ENCODE measurements at regions not wholly inside any gene's neighbourhood (a gene's known extent, or its start where the extent isn't known, plus 50 kb on each side); places are given as distances from the start of the nearest gene placed in this dataset.
"Not testable (repeated sequence)": the region's sequence is repeated elsewhere in the genome, so short reads cannot be mapped to it uniquely, and the experiment has no call there.

DNA sequence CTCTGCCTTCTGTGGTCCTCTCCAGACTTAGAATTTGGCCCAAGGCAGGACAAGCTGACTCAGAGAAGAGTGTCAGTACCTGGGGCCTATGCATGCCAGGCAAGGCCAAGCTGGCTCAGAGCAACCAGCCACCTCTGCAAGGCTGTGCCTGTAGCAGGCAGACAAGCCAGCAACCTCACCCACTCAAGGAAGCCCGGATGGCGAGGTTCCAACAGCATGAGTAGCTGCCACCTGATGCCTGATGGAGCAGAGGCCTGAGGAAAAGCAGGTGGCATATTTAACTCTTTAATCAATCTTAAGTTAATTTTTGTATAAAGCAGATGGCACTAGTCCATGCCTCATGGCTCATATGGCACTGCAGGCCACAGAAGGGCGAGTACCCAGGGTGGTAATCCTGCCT, 3595.8 kb upstream of the OR11H1 start:
- in situ Hi-C loops (cut with HindIII; ENCODE audit: low sequenced_read_pairs); H3K4me3 ChIP-seq (ENCODE audit: low read depth, low read length); DNase-seq (ENCODE audit: low read depth): not testable (repeated sequence)

DNA sequence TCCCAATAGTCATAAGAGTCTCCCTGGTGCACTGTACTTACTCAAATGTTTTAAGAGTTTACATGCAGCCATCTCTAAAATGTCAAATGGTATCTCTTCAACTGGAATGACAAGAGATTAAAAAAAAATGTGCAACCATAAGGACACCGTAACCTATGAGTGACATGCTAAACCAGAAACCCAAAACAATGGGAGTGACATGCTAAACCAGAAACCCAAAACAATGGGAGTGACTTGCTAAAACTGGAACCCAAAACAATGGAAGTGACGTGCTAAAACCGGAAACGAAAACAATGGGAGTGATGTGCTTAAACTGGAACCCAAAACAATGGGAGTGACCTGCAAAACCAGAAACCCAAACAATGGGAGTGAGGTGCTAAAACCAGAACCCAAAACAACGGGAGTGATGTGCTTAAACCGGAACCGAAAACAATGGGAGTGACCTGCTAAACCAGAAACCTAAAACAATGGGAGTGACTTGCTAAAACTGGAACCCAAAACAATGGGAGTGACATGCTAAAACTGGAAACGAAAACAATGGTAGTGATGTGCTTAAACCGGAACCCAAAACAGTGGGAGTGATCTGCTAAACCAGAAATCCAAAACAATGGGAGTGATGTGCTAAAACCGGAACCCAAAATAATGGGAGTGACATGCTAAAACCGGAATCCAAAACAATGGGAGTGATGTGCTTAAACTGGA, 3559.9 kb upstream of the OR11H1 start:
- in situ Hi-C loops (cut with HindIII; ENCODE audit: low sequenced_read_pairs); DNase-seq (ENCODE audit: low read depth); H3K4me3 ChIP-seq (ENCODE audit: low read depth, low read length): not testable (repeated sequence)

DNA sequence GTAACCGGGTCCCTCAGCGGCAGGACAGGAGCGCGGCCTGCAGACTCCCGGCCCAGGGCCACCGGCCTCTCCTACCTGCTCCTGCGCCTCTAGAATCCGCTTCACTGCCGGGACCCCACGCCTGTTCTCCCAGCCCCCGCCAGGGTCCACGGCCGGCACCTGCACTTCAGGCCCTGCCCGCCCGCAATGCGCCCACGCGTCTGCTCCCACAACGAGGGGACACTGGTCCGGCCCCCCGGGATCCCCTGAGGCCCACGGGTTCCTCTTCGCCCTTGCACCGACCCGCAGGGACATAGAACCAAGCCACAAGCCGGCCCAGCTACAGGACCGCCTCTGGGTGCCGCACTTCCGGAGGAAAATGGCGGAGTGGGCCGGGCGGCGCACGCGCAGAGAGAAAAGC, 3554.1 kb upstream of the OR11H1 start:
- in situ Hi-C loops (cut with HindIII; ENCODE audit: low sequenced_read_pairs); DNase-seq (ENCODE audit: low read depth): not testable (repeated sequence)
- H3K4me3 ChIP-seq (ENCODE audit: low read depth, low read length) = peak overlapping the region; percentile 15

Measured in astrocyte of the cerebellum (primary cell).